ENCODE measurements at regions not wholly inside any gene's neighbourhood (a gene's known extent, or its start where the extent isn't known, plus 50 kb on each side); places are given as distances from the start of the nearest gene placed in this dataset.

DNA sequence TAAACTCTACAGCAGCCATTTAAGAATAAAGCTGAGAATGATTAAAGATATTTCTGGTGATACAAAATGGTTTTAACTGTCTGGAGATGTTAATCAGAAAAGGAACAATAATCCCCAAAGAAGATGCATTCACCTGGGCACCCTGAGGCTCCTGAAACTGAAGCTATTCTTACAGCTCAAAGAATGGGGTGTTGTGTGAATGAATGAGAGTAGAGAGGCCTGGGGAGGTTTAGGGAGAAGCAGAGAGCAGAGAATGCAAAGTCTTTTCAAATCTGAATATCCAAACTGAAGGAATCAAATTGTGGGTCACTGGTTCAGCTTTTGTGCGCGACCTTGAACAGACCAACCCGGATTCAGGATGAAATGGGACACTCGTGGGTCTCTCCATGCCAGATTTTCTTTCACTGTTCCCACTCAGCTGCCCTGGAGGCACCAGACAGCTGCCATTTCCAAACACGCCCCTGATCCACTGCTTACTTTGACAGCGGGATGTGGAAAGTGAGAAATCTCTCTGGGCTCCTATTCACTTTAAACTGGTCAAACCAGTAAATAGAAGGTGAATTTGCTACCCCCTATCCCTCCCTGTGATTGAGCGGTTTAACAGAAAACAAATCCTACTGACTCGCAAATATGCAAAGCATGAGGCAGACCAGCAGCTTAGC, 485.5 kb upstream of the THBS1 start:
- DNase-seq: no peak

DNA sequence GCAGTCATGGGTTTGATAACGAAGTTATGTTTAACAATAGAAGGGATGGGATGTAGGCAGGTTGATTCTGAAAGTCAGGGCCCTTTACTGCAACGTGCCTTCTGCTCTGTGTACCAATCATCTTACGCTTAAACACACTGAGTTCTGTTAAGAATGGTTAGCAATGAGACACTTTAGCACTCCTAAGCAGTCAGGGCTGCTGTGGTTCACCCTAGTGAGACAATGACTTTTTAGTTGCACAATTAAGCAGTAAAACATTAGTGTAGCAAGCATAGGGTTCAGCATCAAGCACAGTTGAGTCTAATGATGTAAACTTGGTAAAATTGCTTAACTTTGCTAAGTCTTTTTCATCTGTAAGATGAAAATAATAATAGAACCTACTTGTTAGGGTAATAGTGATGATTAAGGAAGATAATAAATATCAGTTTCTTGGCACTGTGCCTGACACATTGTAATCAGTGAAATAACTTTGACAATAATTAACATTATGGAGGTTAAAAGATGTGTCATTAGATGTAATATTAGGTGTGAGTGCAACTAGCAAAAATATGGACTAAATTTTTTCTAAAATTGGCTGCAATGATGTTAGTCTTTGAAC, 484.2 kb upstream of the THBS1 start:
- DNase-seq: no peak

DNA sequence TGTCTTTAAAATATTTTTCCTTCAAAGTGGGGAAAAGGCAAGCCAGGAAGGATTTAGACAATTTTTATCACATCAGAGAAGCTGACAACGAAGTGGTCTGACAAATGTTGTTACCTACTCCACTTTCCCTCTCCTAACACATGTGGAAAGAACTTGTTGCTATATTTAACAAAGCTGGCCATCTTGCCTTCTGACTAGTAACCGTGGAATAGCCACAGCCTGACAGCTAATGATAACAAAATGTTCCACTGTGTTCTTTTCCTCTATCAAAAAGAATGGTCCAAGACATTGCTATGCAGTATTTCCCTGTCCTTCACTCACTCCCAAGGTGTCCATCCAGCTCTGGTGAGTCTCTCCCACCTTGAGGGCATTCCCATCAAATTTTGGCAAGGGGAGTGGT, 481.4 kb upstream of the THBS1 start:
- no peak for DNase-seq

DNA sequence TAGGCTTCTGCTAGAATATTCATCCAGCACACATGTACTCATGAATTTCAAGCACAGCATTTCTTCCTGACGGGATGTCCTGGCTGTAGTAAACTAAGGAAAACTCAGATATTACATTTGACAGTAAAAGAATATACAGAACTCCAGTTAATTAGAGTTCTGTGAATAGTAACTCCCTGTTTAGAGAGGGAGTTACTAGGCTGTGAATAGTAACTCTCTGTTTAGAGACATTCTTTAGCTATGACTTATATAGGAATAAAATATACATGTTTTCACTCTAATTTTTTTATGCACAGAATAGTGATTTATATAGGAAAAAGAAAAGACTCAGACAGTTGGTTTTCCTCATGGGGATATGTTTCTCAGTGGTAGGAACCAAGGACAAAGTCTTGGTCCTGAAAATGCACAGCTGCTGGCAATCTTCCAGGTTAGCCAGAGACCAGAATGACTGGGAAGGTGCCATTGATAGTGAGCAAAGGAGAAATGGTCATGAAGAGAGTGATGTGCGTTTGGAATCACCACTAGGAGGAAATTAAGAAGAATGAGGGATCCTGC, 480.7 kb upstream of the THBS1 start:
- no peak for DNase-seq

DNA sequence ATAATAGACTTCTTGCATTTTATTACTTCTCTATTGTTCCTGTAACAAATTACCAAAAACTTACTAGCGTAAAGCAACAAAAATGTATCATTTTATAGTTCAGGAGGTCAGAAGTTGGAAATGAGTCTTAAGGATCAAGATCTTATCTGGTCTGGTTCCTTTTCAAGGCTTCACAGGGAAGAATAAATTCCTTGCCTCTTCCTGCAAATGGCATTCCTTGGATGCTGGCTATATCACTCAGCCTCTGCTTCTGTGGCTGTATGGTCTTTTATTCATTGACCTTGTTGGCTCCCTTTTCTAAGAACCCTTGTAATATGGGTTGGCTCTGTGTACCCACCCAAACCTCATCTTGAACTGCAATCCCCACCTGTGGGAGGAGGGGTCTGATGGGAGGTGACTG, 478.4 kb upstream of the THBS1 start:
- no peak for DNase-seq

DNA sequence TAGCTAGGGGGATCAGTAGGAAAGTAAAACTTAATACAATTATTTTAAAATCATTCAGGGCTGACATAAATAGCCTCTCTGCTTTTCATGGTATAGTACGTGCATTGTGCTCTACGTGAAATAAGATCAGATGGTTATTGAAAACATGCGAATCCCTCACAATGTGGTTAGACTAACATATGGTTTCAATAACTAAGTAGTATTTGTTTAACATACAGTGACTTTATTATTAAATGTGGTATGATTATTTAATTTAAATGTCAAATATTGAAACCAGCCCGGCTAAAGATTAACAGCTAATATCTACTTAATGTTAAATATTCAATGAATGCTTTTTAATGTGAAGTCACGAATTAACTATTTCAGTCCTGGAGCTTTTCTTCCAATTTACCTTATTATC, 473.9 kb upstream of the THBS1 start:
- no peak for DNase-seq

DNA sequence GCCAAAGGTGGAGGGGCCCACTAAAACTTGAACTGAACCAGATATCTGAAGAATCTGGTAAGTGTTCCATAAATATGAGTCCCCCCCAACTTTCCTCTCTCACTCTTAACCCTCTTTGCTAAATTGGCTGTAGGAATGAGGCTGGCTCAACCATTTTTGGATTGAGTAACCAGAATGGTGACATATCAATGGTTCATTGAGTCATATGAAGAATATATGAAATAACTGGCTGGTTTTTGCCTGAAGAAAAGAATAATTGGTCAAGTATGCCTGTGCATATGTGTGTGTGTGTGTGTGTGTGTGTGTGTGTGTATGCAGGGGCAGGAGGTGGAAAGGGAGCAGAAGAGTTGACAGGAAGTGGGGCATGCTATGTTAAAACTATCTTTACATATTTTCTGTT, 472.9 kb upstream of the THBS1 start:
- DNase-seq: no peak

DNA sequence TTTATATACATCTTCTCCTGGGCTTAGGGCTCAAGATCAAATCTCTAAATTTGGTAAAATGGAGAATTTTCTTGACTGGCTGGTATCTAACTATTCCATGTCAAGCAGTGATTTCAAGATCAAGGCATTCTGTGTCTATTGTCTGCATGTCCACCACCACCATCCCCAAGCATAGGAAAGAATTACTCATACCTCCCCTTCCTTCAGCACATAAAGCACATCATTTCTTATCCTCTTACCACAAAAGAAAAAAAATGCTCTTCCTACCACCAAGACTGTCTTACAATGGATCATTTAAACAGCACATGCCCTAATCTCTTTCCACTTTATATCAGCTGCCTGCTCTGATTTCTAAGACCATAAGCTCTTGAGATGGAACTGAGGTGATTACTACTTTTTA, 470.5 kb upstream of the THBS1 start:
- no peak for DNase-seq

DNA sequence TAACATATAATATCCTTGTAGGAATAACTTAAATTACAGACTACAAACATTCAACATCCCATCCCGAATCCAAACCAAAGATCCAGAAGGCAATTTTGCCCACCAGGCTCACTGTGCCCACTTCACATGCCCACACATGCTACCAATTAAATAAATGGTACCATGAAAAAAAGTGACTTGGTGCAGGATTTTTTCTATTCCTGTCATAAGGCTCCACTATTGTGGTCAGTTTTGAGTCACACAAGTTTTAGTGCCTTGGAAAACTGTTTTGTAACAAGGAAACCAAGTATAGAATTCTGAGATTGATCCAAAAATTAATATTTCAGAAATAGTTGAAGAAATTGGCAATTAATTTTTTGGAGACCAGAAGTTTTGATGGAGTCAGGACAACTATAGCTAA, 470.1 kb upstream of the THBS1 start:
- no peak for DNase-seq

DNA sequence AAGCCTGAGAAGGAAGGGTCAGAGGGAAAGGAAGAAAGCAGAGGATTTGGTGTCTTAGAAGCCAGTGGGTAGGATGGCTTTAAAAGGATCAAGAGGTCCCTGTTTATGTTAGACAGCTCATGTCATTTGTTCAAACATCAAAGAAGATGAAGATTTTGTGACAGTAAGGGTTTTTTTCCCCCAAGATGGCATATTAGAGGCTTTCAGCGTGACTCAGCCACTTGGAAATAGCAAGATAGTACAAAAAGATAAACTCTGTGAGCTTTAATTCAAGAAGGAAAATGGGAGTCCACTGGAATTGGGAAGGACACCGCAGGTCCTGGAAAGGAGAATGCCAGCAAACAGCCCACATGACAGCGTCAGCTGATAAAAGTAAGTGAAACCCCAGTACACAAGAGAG, 467.1 kb upstream of the THBS1 start:
- no peak for DNase-seq

DNA sequence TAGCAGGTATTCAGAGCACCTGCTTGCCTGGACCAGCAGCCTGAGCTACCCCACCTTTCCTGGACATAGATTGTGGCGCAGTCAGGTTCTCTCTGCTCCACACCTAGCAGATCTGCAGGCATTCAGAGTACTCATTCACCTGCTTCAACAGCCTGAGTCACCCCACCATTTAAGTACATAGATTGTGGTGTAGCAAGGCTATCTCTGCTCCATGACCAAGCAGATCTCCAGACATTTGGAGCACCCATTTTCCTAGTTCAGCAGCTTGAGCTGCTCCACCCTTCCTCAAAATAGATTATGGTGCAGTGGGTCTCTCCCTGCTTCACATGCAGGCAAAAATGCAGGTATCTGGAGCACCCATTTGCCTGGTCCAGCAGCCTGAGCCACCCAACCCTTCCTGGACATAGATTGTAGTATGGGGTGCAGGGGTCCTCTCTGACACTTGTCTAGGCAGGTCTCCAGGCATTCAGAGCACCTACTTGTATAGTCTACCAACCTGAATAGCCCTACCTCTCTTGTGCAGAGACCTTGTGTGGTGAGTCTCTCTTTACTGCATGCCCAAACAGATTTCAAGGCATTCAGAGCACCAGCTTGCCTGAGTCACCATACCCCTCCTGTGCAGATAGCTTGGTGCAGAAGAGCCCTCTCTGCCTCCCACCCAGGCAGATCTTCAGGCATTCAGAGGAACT, 466.0 kb upstream of the THBS1 start:
- DNase-seq: no peak

DNA sequence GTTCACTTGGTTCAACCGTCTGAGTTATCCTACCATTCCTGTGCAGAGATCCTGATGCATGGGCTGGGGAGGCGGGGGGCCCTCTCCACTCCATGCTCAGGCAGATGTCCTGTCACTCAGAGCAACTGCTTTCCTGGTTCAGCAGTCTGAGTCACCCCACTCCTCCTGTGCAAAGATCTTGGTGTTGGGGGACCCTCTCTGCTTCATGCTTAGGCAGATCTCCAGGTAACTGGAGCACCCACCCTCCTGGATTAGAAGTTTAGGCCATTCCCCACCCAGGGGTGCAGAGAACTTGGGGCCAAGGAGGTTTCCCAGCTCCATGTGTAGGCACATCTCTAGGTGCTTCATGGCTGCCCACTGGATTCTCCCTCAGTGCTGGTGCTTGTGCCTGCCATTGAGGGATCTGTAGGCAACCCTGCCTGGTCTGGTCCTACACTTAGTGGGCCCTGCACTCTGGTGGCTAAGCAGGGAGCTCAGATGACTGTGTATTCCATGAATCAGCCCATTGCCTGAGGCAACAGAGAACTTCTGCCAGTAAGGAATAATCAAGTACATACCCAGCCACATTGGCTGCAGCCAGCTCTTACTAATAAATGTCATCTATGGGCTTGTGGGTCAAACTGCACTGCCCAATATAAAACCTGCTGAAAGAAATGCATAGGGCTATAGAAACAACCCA, 465.4 kb upstream of the THBS1 start:
- no peak for DNase-seq

DNA sequence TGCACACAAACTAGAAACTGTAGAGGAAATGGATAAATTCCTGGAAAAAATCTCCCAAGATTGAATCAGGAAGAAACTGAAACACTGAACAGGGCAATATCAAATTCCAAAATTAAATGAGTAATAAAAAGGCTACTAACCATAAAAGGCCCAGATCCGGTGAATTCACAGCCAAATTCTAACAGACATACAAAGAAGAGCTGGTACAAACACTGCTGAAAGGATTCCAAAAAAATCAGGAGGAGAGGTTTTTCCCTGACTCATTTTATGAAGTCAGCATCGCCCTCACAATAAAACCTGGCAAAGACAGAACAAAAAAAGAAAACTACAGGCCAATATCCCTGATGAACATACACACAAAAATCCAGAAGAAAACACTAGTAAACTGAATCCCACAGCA, 462.4 kb upstream of the THBS1 start:
- DNase-seq: no peak

DNA sequence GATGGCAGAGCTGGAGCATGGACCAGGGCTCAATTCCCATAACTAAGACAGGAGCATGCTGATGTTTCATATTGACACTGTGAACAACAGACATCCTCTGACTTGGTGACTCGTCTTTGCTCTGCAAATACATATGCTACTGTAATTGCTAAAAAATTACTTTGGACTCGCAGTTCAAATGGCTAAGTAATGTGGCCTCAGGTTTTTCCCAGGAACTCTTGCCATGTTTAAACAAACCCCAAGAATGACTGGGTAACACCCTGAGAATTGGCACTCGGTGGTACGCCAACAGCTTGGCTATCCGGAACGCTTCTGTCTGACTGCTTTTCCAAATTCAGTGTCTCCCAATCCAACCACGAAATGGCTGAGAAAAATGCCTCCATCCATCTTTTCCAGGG, 456.7 kb upstream of the THBS1 start:
- no peak for DNase-seq

DNA sequence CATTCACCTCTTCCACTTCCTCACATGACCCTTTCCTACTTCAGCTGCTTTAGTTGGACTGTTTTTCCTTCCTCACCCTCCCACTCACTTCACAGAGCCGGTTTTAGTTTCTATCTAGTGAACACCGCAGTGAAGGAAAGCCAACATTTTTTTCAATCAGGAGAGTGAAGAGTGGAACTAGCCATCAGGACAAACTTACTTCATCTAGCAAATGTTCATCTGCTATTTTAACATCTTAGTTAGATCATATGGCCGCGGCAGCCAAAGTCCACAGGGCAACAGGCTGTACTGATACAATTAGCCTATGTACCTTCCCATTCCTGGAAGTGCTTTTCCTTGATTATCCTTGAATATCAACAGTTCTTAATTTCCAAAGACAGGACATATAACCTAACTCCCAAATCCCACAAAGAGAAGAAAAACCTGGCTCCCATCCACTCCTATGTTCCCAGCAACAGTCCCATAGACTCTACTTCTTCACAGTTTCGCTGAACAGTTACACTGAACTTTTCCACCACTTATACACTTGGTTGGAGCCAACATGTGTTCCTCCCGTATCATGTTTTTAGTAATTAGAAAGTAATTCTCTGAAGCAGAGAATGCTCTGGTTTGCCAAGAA, 456.2 kb upstream of the THBS1 start:
- no peak for DNase-seq

DNA sequence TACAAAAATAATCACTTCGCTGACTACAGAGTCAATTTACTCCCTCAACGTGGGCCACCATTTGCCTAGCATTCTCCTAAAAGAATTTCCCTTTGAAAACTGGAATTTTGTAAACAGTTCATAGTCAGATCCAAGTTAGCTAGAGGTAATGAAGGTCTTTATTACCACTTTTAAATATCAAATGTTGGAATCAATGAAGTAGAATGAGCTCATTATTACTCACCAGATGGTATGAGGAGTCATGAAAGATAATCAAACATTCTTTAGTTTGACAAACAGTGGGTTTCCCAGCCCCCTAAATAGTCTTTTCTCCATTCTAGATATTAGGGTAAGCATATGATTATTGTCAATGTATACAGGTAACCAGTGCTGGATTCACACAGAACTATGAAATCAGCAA, 455.7 kb upstream of the THBS1 start:
- no peak for DNase-seq

DNA sequence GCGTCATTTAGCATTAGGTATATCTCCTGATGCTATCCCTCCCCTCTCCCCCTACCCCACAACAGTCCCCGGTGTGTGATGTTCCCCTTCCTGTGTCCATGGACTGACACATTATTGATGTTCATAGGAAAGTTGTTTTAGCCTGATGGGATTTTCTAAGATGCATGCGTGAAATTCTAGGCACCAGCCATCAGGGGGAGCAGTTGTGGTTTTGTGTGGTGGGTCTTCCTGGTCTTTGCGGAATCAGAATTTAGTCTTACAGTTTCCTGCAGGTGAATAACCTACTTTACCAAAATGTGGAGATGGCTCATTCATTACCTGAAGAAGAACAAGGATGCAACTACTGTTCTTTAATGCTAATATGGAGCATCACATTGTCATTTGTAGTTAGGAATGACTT, 455.0 kb upstream of the THBS1 start:
- peak; percentile 65 for DNase-seq

DNA sequence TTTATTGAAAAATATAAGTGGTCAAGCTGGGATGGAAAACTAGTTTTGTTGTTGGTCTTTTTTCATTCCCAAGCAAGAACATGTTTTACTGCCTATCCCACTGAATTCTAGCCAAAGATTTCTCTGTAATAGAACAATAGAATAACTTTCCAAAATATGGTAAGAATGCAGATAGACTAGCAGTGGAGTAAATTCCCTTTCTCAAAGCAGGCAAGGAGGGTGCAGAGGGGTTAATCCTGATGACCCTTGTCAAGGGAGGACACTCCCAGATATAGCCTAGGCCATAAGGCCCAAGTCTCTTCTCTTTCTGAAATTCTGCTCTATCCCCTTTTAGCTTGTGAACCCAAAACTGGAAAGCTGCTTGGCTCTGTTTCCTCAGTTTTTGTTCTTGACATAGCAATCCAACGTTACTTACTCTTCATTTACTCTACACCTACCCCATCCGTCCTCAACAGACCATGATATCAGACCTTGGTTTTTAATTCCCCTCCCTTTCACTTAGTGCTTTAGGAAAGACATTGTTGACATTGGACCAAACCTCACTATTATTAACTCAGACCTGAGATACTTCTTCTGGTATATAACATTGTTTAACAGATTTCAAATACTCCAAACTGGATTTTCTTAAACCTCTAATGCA, 453.6 kb upstream of the THBS1 start:
- DNase-seq: no peak

DNA sequence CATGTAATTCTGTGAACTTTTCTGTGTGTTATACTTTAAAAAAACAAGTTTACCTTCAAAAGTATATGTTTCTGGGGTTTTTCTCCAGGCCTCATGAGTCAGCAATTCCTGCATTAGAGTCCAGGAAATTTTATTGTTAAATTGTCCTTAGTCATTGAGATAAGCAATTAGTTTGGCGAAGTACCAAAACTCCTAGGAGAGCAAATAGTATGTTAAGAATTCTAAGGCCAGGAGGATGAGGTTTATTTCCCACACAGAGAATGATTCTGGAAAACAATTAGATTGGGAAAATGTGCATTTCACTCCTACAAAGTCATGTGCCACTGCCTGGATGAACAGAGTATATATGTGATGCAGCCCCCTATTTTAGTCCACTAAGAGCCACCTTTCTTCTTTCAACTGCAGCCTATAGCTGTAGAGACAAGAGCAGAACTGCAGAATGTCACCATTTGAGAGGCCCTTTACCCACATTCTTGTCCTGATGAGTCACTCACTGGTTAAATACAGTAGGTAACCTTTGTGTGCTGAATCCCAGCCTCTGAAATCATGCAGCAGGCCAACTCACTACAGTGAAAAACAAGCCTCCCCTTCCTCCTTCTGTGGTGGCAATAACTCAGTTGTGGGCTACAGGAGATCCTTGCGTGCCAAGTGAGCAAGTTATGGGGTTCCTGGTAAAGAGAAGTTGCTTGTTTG, 452.8 kb upstream of the THBS1 start:
- DNase-seq: no peak

DNA sequence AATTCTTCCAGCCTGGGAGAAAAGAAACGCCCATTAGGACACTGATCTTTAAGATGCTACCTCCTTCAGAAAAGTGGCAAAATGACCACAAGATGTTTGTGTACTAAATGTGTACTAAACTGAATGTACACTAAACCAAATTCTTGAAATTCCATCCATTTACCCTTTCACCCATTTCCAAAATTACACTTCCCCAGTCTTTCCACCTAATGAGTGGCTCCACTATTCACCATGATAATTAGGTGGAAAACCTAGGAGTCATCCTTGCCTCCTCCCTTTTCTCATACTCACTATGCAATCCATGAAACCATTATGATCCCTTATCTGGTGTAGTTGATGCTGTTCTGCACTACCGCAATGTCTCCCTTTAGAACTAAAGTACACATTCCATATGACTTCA, 452.1 kb upstream of the THBS1 start:
- DNase-seq: no peak

DNA sequence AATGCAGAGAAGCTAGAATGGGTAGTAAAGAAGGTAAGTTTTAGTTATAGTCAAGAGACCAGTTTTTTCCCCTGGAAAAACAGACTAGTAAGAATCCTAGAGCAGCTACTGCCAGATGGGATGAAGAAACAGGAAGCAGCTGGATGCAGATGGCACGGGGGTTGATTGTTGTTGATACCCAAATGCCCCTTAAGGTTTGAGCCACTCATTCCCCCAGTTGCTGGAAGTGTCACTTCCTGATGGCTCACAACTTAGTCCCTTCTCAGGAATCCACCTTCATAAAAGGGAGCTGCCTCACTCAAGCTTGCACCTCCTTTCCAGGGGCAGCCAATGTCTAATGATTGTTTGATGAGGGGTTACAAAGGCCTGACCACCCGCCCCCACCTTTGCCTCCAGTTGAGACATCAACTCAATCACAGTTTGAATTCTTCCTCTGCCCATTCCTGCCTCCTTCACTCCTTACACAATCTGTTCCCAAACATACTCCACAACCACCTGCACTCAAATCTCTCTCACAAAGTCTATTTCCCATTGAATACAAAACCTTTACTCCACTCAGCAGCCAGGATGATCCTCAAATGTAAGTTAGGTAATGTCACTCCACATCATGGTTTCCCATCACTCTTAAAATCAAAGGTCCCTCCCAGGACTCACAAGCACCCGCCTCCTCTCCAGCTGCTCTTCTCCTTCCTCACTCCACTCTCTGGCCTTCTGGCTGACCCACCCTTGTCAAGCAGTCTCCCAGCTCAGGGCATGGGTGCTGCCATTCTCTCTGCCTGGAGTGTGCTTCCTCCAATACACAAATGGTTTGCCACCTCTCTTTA, 450.1 kb upstream of the THBS1 start:
- DNase-seq: no peak

Measured in NCI-H82 (cell line).